ENCODE measurements at regions not wholly inside any gene's neighbourhood (a gene's known extent, or its start where the extent isn't known, plus 50 kb on each side); places are given as distances from the start of the nearest gene placed in this dataset.
"Not testable (repeated sequence)": the region's sequence is repeated elsewhere in the genome, so short reads cannot be mapped to it uniquely, and the experiment has no call there.

GRCh38 chr14:105909046-105909827 lies 382.9 kb downstream of the TMEM121 start:
- no peak overlapping the region for H3K4me3 ChIP-seq (ENCODE audit: low read length)
- H3K27me3 ChIP-seq (ENCODE audit: insufficient read depth, low read length): no peaks in the 10 kb centered on the region
- H3K9me3 ChIP-seq (ENCODE audit: low read depth, low read length): no peaks in the 10 kb centered on the region
- no peaks in the 10 kb centered on the region for H3K4me1 ChIP-seq (ENCODE audit: insufficient read depth, low read length)

GRCh38 chr14:105909828-105910120 lies 383.4 kb downstream of the TMEM121 start:
- not testable (repeated sequence) for H3K27me3 ChIP-seq (ENCODE audit: insufficient read depth, low read length); H3K4me1 ChIP-seq (ENCODE audit: insufficient read depth, low read length); H3K4me3 ChIP-seq (ENCODE audit: low read length); H3K9me3 ChIP-seq (ENCODE audit: low read depth, low read length)

GRCh38 chr14:105910426-105910825 lies 384.0 kb downstream of the TMEM121 start:
- no peak overlapping the region for H3K4me3 ChIP-seq (ENCODE audit: low read length)
- no peaks in the 10 kb centered on the region for H3K27me3 ChIP-seq (ENCODE audit: insufficient read depth, low read length)
- H3K4me1 ChIP-seq (ENCODE audit: insufficient read depth, low read length): no peaks in the 10 kb centered on the region
- H3K9me3 ChIP-seq (ENCODE audit: low read depth, low read length): no peaks in the 10 kb centered on the region

- H3K27me3 ChIP-seq (ENCODE audit: insufficient read depth, low read length): no peaks in the 10 kb centered on the region
- no peaks in the 10 kb centered on the region for H3K9me3 ChIP-seq (ENCODE audit: low read depth, low read length)
- no peak overlapping the region for H3K4me3 ChIP-seq (ENCODE audit: low read length)
- no peaks in the 10 kb centered on the region for H3K4me1 ChIP-seq (ENCODE audit: insufficient read depth, low read length)
Observed at GRCh38 chr14:105911006-105911847, 384.8 kb downstream of the TMEM121 start.

GRCh38 chr14:105911848-105912292 lies 385.5 kb downstream of the TMEM121 start:
- not testable (repeated sequence) for H3K27me3 ChIP-seq (ENCODE audit: insufficient read depth, low read length); H3K4me3 ChIP-seq (ENCODE audit: low read length); H3K9me3 ChIP-seq (ENCODE audit: low read depth, low read length); H3K4me1 ChIP-seq (ENCODE audit: insufficient read depth, low read length)

- Histone ChIP-seq H3K4me1 (ENCODE audit: insufficient read depth, low read length) (no peaks in the 10 kb centered on the region), H3K9me3 (ENCODE audit: low read depth, low read length) (no peaks in the 10 kb centered on the region), H3K27me3 (ENCODE audit: insufficient read depth, low read length) (no peaks in the 10 kb centered on the region), H3K4me3 (ENCODE audit: low read length) (no peak overlapping the region)
Observed at GRCh38 chr14:105912641-105913180, 386.3 kb downstream of the TMEM121 start.

- Histone ChIP-seq H3K4me3 (ENCODE audit: low read length) (no peak overlapping the region), H3K4me1 (ENCODE audit: insufficient read depth, low read length) (no peaks in the 10 kb centered on the region), H3K9me3 (ENCODE audit: low read depth, low read length) (no peaks in the 10 kb centered on the region), H3K27me3 (ENCODE audit: insufficient read depth, low read length) (no peaks in the 10 kb centered on the region)
Observed at GRCh38 chr14:105913221-105913620, 386.8 kb downstream of the TMEM121 start.

- Histone ChIP-seq H3K4me1 (ENCODE audit: insufficient read depth, low read length) (no peaks in the 10 kb centered on the region), H3K9me3 (ENCODE audit: low read depth, low read length) (no peaks in the 10 kb centered on the region), H3K4me3 (ENCODE audit: low read length) (no peak overlapping the region), H3K27me3 (ENCODE audit: insufficient read depth, low read length) (no peaks in the 10 kb centered on the region)
Observed at GRCh38 chr14:105913861-105914260, 387.5 kb downstream of the TMEM121 start.

- not testable (repeated sequence) for H3K9me3 ChIP-seq (ENCODE audit: low read depth, low read length); H3K4me1 ChIP-seq (ENCODE audit: insufficient read depth, low read length); H3K4me3 ChIP-seq (ENCODE audit: low read length); H3K27me3 ChIP-seq (ENCODE audit: insufficient read depth, low read length)
Observed at GRCh38 chr14:105914281-105914680, 387.9 kb downstream of the TMEM121 start.

GRCh38 chr14:105914738-105915385 lies 388.5 kb downstream of the TMEM121 start:
- H3K9me3 ChIP-seq (ENCODE audit: low read depth, low read length): no peaks in the 10 kb centered on the region
- no peak overlapping the region for H3K4me3 ChIP-seq (ENCODE audit: low read length)
- no peaks in the 10 kb centered on the region for H3K4me1 ChIP-seq (ENCODE audit: insufficient read depth, low read length)
- no peaks in the 10 kb centered on the region for H3K27me3 ChIP-seq (ENCODE audit: insufficient read depth, low read length)

- not testable (repeated sequence) for H3K9me3 ChIP-seq (ENCODE audit: low read depth, low read length); H3K27me3 ChIP-seq (ENCODE audit: insufficient read depth, low read length); H3K4me3 ChIP-seq (ENCODE audit: low read length); H3K4me1 ChIP-seq (ENCODE audit: insufficient read depth, low read length)
Observed at GRCh38 chr14:105915546-105915945, 389.2 kb downstream of the TMEM121 start.

GRCh38 chr14:105917136-105917932 lies 391.0 kb downstream of the TMEM121 start:
- H3K27me3 ChIP-seq (ENCODE audit: insufficient read depth, low read length); H3K9me3 ChIP-seq (ENCODE audit: low read depth, low read length); H3K4me3 ChIP-seq (ENCODE audit: low read length); H3K4me1 ChIP-seq (ENCODE audit: insufficient read depth, low read length): not testable (repeated sequence)

GRCh38 chr14:105917933-105918436 lies 391.6 kb downstream of the TMEM121 start:
- no peaks in the 10 kb centered on the region for H3K4me1 ChIP-seq (ENCODE audit: insufficient read depth, low read length)
- no peak overlapping the region for H3K4me3 ChIP-seq (ENCODE audit: low read length)
- H3K9me3 ChIP-seq (ENCODE audit: low read depth, low read length): no peaks in the 10 kb centered on the region
- no peaks in the 10 kb centered on the region for H3K27me3 ChIP-seq (ENCODE audit: insufficient read depth, low read length)

- H3K4me1 ChIP-seq (ENCODE audit: insufficient read depth, low read length): no peaks in the 10 kb centered on the region
- H3K9me3 ChIP-seq (ENCODE audit: low read depth, low read length): no peaks in the 10 kb centered on the region
- no peak overlapping the region for H3K4me3 ChIP-seq (ENCODE audit: low read length)
- H3K27me3 ChIP-seq (ENCODE audit: insufficient read depth, low read length): no peaks in the 10 kb centered on the region
Observed at GRCh38 chr14:105918496-105919262, 392.3 kb downstream of the TMEM121 start.

Data from mononuclear cell (primary cell).